Erythroblast (primary cell): ENCODE measurements at regions not wholly inside any gene's neighbourhood (a gene's known extent, or its start where the extent isn't known, plus 50 kb on each side); places are given as distances from the start of the nearest gene placed in this dataset.

Experiments used
- GATA1 ChIP-seq: IDR thresholded peaks from 2 replicates; pipeline ENCODE4 v1.6.1; 2011; ENCODE audit warnings: low read depth, mild to moderate bottlenecking, control low read depth, low read length, moderate library complexity
- POLR2A ChIP-seq: IDR thresholded peaks from 2 replicates; pipeline ENCODE4 v1.6.1; 2011; ENCODE audit warnings: mild to moderate bottlenecking, low read length

DNA sequence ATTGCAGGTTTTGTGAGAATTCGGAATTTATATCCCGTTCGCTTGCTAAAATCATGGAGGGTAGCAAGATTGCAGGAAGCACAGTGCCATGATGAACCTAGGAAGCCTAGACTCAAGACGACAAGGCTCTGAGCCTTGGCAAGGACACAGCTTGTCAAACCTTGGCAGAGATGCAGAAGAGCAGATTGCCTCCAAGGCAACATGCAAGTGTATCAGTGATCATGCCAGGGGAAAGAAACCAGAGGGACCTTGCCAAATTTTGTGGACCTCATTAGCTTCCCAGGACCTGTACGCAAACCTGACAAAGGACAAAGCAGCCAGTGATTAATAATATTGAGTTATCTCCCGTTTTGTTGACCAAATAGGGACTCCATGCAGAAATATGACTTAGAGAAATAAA is 159.7 kb downstream of the GOLIM4 start:
- no peak for TF ChIP-seq POLR2A
- no peak for TF ChIP-seq GATA1
